ENCODE measurements at regions not wholly inside any gene's neighbourhood (a gene's known extent, or its start where the extent isn't known, plus 50 kb on each side); places are given as distances from the start of the nearest gene placed in this dataset.
A peak's percentile ranks its signal among the peaks of the same experiment; 100 is the strongest.

DNA sequence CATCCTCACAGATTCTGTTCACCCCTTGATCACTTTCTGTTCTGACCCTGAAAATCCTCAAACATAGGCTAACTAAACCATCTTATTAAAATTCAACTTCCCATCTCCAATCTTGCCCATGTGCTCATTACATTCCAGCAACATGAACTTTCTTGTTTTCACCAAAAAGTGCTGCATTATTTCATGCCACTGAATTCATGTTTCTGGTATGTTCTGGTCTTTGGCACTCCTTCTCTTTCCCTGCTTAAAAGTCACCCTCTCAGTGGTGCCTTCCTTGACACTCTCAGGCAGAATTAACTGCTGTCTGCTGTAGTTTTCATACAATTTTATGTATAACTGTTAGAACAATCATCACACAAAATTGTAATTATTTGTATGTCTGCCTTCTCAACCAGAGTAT is 247.7 kb upstream of the RBMS1 start:
- ATAC-seq (ENCODE audit: low FRiP score) (no peak), DNase-seq (ENCODE audit: low spot score) (no peak)
- TF ChIP-seq, protein P1, sequence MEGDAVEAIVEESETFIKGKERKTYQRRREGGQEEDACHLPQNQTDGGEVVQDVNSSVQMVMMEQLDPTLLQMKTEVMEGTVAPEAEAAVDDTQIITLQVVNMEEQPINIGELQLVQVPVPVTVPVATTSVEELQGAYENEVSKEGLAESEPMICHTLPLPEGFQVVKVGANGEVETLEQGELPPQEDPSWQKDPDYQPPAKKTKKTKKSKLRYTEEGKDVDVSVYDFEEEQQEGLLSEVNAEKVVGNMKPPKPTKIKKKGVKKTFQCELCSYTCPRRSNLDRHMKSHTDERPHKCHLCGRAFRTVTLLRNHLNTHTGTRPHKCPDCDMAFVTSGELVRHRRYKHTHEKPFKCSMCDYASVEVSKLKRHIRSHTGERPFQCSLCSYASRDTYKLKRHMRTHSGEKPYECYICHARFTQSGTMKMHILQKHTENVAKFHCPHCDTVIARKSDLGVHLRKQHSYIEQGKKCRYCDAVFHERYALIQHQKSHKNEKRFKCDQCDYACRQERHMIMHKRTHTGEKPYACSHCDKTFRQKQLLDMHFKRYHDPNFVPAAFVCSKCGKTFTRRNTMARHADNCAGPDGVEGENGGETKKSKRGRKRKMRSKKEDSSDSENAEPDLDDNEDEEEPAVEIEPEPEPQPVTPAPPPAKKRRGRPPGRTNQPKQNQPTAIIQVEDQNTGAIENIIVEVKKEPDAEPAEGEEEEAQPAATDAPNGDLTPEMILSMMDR (IDR thresholded peaks at IDR 0.05): no peak

DNA sequence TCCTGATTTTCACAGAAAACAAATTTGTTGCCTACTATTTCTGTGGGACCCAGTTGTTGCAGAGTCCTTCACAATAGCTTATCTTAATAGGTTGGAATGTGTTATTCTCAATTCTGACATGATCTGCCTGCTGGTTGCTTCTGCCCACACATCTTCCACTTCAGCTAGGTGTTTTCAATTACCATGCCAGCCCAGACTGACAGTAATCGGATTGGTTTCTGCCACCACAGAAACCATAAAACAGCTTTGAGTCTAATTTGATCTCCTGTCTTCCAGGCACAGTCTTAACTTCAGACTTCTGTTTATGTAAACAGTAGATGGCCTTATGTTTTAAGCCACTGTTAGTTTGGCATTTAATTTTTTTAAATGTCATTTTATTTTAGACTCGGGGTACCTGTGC is 248.2 kb upstream of the RBMS1 start:
- TF ChIP-seq, protein P1 (IDR thresholded peaks at IDR 0.05): no peak
- no peak for ATAC-seq (ENCODE audit: low FRiP score)
- no peak for DNase-seq (ENCODE audit: low spot score)

DNA sequence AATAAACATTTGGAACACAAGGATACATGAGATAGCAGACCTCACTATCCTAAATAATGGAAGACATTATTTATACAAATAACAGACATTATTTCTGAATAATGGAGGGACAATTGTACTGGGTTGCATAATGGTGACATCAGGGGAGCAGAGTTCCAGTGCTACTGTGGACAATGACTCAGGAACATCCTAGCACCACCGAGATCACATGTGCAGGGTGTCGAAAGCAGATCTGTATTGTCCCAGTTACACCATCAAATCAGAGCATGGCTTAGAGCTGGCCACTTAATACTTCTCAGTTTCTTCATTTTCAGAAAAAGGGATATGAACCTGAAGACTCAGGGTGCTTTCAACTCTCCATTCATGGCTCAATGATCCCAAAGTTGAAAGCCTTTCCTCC is 249.1 kb upstream of the RBMS1 start:
- DNase-seq (ENCODE audit: low spot score): no peak
- ATAC-seq (ENCODE audit: low FRiP score): no peak
- TF ChIP-seq, protein P1 (IDR thresholded peaks at IDR 0.05): no peak

DNA sequence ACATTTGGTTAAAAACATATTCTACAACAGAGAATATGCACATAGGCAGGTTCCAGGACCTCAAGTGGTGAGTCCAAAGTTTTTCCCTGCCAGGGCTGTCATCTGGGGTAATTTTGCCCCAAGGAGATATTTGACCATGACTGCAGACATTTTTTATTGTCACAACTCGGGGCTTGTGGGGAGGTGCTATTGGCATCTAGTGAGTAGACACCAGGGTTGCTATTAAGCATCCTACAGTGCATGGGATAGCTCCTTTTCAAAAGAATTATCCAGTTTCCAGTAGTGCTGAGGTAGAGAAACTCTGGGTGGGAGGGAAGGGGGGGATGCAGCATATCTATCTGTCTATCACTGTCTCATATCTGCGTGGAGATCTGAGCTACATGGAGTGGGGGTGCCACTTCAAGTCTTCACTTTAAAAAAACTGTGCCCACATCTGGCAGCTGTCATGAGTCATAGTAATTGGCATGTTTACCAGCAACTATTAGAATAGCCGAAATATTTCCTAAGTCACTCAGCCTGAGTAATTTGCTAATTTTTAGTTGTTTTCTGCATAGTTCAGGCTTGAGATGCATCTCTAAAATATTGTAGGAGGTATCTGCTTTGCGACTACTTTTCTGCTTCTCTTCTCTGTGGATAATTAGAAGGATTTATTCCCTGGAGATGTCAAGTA is 254.0 kb upstream of the RBMS1 start:
- ATAC-seq (ENCODE audit: low FRiP score): peak; percentile 65
- no peak for DNase-seq (ENCODE audit: low spot score)
- TF ChIP-seq, protein P1 (IDR thresholded peaks at IDR 0.05): no peak

DNA sequence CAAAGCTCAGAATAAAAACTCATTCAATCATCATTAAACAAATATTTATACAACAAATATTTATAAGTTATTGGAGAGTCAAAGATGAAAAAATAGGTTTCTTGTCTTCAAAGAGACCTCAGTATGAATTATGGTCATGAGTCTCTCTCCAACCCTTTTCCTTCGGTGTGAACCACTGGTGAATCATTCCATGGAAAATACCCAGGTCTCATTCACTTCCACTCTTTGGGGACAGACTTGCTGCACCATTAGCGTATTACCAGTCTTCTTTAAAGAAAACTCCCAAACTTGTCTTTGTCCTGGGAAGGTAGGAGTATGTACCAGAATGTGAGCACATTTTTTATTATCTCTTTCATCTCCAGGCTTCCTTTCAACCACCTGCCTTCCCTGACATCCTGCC is 257.4 kb upstream of the RBMS1 start:
- TF ChIP-seq, protein P1 (IDR thresholded peaks at IDR 0.05): no peak
- DNase-seq (ENCODE audit: low spot score): no peak
- ATAC-seq (ENCODE audit: low FRiP score): no peak

DNA sequence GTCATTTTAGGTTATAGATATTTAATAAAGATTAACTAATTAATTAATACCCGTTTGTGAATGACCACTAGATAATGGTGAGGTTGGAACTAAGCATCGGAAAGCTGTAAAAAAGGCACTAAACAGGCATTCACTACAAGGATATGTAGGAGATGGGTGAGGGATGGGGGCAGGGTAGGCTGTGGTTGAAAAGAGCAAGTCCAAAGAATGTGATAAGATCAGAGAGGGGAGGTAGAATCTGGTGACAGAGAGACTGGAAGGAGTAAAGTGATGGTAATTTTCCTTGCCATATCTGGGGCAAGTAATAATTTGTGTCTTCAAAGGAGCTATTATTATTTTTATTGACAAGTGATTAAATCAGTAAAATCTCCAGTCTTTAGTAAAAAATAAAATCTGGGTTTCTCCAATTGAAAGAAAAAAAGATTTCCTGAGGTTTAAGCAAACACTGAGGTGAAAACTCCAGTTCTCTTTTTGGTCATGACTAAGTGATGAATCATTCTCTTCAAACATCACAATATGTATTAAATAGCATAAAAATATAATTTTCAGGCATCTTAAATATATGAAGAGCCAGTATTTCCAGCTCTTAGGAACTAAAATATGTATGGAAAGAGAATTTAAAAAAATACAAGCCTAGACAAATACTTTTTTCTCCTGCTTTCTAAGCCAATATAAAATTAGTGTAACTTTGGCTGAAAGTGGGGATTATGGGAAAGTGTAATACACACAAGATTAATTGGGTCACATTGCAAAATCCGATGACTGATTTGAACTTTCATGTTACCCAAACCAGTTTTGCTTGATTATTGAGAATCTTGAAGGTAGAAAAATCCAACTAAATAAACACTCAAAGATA is 259.1 kb upstream of the RBMS1 start:
- TF ChIP-seq, protein P1 (IDR thresholded peaks at IDR 0.05): no peak
- DNase-seq (ENCODE audit: low spot score) (no peak), ATAC-seq (ENCODE audit: low FRiP score) (no peak)

DNA sequence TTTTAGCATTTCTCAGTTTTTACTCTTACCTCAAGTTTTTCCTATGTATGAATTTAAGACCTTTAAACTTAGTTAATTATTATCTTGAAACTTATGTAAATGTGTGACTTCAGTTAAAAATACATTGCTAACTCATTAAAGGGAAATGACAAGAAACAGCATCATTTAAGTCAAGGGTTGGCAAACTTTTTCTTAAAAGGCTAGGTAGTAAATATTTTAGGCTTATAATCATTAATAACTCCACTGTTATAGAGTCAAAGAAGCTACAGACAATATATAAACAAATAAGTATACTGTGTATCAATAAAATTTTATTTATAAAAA is 259.7 kb upstream of the RBMS1 start:
- DNase-seq (ENCODE audit: low spot score) (no peak), ATAC-seq (ENCODE audit: low FRiP score) (no peak)
- TF ChIP-seq, protein P1 (IDR thresholded peaks at IDR 0.05): no peak

Measured in omental fat pad (tissue), 3 donors.